ENCODE measurements at regions not wholly inside any gene's neighbourhood (a gene's known extent, or its start where the extent isn't known, plus 50 kb on each side); places are given as distances from the start of the nearest gene placed in this dataset.

DNA sequence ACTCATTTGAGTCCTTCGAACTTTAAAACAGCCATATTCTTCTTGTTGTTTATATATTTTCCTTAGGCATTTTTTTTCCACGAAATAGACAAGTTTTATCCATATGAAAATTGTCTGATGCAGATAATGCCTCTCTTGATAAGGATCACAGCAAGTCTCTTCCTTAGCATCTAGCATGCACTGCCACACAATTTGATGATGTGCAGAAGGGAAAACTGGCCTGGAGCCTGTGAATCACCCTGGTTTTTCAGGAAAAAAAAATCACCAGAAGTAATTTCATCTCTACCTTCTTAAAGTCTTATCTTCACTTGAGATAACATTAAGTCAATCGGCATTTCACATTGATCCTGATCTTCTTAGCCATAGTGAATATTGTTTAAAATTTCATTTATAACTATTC lies 199.8 kb downstream of the TENT5A start:
- TF ChIP-seq, protein P1, sequence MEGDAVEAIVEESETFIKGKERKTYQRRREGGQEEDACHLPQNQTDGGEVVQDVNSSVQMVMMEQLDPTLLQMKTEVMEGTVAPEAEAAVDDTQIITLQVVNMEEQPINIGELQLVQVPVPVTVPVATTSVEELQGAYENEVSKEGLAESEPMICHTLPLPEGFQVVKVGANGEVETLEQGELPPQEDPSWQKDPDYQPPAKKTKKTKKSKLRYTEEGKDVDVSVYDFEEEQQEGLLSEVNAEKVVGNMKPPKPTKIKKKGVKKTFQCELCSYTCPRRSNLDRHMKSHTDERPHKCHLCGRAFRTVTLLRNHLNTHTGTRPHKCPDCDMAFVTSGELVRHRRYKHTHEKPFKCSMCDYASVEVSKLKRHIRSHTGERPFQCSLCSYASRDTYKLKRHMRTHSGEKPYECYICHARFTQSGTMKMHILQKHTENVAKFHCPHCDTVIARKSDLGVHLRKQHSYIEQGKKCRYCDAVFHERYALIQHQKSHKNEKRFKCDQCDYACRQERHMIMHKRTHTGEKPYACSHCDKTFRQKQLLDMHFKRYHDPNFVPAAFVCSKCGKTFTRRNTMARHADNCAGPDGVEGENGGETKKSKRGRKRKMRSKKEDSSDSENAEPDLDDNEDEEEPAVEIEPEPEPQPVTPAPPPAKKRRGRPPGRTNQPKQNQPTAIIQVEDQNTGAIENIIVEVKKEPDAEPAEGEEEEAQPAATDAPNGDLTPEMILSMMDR (IDR thresholded peaks at IDR 0.05) = no peak
- no peak for TF ChIP-seq RFX5 (IDR thresholded peaks at IDR 0.05)
- TF ChIP-seq RAD21 (conservative IDR thresholded peaks at IDR 0.05 in 1 of 2, IDR thresholded peaks at IDR 0.05 in 1 of 2) = no peak
- no peak for TF ChIP-seq HDAC2 (IDR thresholded peaks at IDR 0.05)
- no peak for TF ChIP-seq JUN (IDR thresholded peaks at IDR 0.05)
- no peak for TF ChIP-seq POLR2A (IDR thresholded peaks at IDR 0.05; ENCODE audit: low read length)
- TF ChIP-seq EP300 (IDR thresholded peaks at IDR 0.05) = no peak
